ENCODE measurements at regions not wholly inside any gene's neighbourhood (a gene's known extent, or its start where the extent isn't known, plus 50 kb on each side); places are given as distances from the start of the nearest gene placed in this dataset.

DNA sequence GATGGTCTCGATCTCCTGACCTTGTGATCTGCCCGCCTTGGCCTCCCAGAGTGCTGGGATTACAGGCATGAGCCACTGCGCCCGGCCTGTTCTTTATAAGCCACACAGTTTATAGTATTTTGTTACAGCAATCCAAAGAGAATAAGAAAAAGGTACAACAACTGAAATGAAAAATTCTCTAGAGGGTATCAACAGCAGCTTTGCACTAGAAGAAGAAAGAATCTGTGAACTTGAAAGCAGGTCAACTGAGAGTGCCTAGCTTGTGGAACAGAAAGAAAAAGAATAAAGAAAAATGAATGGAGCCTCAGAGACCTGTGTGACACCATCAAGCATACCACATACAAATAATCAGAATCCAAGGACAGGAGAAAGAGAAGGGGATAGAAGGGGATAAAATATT, 66.8 kb upstream of the CTLA4 start:
- CTCF ChIA-PET (ENCODE audit: low intra/inter-chr PET ratio, low total read pairs) = no interaction called here

DNA sequence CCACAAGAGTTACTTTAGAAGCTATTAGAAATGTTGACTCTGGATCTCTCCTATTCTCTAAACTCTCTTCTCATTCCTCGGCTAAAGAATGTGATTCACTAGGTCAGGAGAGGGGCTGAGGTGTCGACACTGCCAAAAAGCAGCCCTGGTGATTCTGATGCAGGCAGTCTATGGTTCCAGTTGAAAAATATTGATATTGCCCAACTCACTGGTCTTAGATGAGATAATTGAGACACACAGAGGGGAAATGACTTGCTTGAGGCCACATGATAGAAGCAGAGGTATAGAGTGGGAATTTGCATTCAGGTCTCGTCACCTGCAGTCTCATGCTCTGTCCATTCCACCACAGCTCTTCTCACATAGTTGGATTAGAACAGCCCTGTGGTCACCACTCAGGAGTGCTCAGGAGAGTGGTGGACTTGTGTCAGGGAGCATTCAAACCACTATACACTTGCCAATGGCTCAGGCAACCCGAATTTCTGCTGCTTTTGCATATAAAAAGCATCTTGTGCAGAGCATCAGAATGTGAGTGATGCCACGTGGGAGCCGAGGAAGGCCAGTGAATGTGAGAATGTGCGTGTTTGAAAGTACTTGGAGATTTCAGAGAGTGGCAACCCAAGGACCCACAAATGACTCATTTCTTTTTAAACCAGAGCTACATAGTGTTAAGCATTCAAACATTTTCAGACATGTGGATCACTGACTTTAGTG, 65.1 kb upstream of the CTLA4 start:
- H3K79me2 ChIP-seq (ENCODE audit: insufficient read depth, low read length) = no peaks in the 10 kb centered on the region
- FAIRE-seq = no peak
- no peak overlapping the region for H3K27ac ChIP-seq (ENCODE audit: extremely low read length, insufficient read depth, low read length)
- in situ Hi-C loops (cut with HindIII; ENCODE audit: extremely low pct_ligation_motif_present, low pct_unique_long_range_greater_than_20kb) (loop anchor here (25.0 kb wide), 2 partner anchors 965 to 1215 kb away; no protein-coding TSS in a partner anchor), intact Hi-C loops (cut with micrococcal nuclease; ENCODE audit: unreplicated experiment) (no loop called here)
- 82% methylated on average over 7 of the region's 7 CpGs for WGBS (ENCODE audit: low lambda C conversion rate)
- no peak overlapping the region for H3K9ac ChIP-seq (ENCODE audit: insufficient read depth, low read depth, low read length)
- H4K20me1 ChIP-seq (ENCODE audit: insufficient read depth, low read length) = no peaks in the 10 kb centered on the region
- no peak for ATAC-seq
- no peak overlapping the region for H3K4me2 ChIP-seq (ENCODE audit: low read depth, low read length)
- H3K4me3 ChIP-seq (replicated peaks in 1 of 3; ENCODE audit: insufficient read depth in 1 of 3, low read depth in 2 of 3, low read length in 3 of 3) = no peak overlapping the region
- no peaks in the 10 kb centered on the region for H3K4me1 ChIP-seq (ENCODE audit: insufficient read depth, low read length)
- POLR2A ChIA-PET = interaction anchor here (0.8 kb wide), 1 partner anchor 12 kb away, joined by 3 read pairs; no protein-coding TSS in a partner anchor
- CTCF ChIA-PET (ENCODE audit: low intra/inter-chr PET ratio, low total read pairs) = no interaction called here
- H3K27me3 ChIP-seq (ENCODE audit: control insufficient read depth in 1 of 2, insufficient read depth in 2 of 2, low read length in 2 of 2) = no peaks in the 10 kb centered on the region
- H3K9me3 ChIP-seq (ENCODE audit: low read length) = peaks cover 15% of the 10 kb centered on the region
- BruUV-seq (replicated peaks) = no TSS peak
- DNase-seq (ENCODE audit: low spot score) = no peak
- no peak for TF ChIP-seq ZNF773 (CRISPR knock-in tag; IDR thresholded peaks at IDR 0.05; ENCODE audit: borderline replicate concordance)
- no peak overlapping the region for H2AFZ ChIP-seq (ENCODE audit: low read length)
- no peaks in the 10 kb centered on the region for H3K36me3 ChIP-seq (replicated peaks in 1 of 2; ENCODE audit: control insufficient read depth in 1 of 2, insufficient read depth in 2 of 2, low read length in 2 of 2)

More for the DNA sequence above, 66.8 kb upstream of the CTLA4 start:
- intact Hi-C loops (cut with micrococcal nuclease; ENCODE audit: unreplicated experiment) (no loop called here), in situ Hi-C loops (cut with HindIII; ENCODE audit: extremely low pct_ligation_motif_present, low pct_unique_long_range_greater_than_20kb) (loop anchor here (25.0 kb wide), 2 partner anchors 963 to 1213 kb away; no protein-coding TSS in a partner anchor)
- FAIRE-seq (no peak), ATAC-seq (no peak), DNase-seq (ENCODE audit: low spot score) (no peak)
- Histone ChIP-seq H3K4me2 (ENCODE audit: low read depth, low read length) (no peak overlapping the region), H3K9ac (ENCODE audit: insufficient read depth, low read depth, low read length) (no peak overlapping the region), H4K20me1 (ENCODE audit: insufficient read depth, low read length) (no peaks in the 10 kb centered on the region), H3K27me3 (ENCODE audit: control insufficient read depth in 1 of 2, insufficient read depth in 2 of 2, low read length in 2 of 2) (no peaks in the 10 kb centered on the region), H2AFZ (ENCODE audit: low read length) (no peak overlapping the region), H3K9me3 (ENCODE audit: low read length) (peaks cover 9% of the 10 kb centered on the region), H3K79me2 (ENCODE audit: insufficient read depth, low read length) (no peaks in the 10 kb centered on the region), H3K4me1 (ENCODE audit: insufficient read depth, low read length) (no peaks in the 10 kb centered on the region), H3K36me3 (replicated peaks in 1 of 2; ENCODE audit: control insufficient read depth in 1 of 2, insufficient read depth in 2 of 2, low read length in 2 of 2) (no peaks in the 10 kb centered on the region), H3K27ac (ENCODE audit: extremely low read length, insufficient read depth, low read length) (no peak overlapping the region), H3K4me3 (replicated peaks in 1 of 3; ENCODE audit: insufficient read depth in 1 of 3, low read depth in 2 of 3, low read length in 3 of 3) (no peak overlapping the region)
- BruUV-seq (replicated peaks) = no TSS peak
- 96% methylated on average over 4 of the region's 4 CpGs for WGBS (ENCODE audit: low lambda C conversion rate)
- POLR2A ChIA-PET = interaction anchor here (1.2 kb wide), 1 partner anchor 12 kb away, joined by 3 read pairs; no protein-coding TSS in a partner anchor
- no peak for TF ChIP-seq CCDC6 (CRISPR knock-in tag; IDR thresholded peaks at IDR 0.05)
- no peak for TF ChIP-seq NBN (conservative IDR thresholded peaks at IDR 0.05)
- no peak for TF ChIP-seq JUND (CRISPR knock-in tag; IDR thresholded peaks at IDR 0.05)
- no peak for TF ChIP-seq ZNF567 (CRISPR knock-in tag; IDR thresholded peaks at IDR 0.05; ENCODE audit: borderline replicate concordance)
- TF ChIP-seq ZNF160 (CRISPR knock-in tag; IDR thresholded peaks at IDR 0.05) = peak; percentile 94
- TF ChIP-seq NCOA1 (CRISPR knock-in tag; IDR thresholded peaks at IDR 0.05) = no peak

Measured in HepG2 (cell line).